GM12872 (cell line): ENCODE measurements at regions not wholly inside any gene's neighbourhood (a gene's known extent, or its start where the extent isn't known, plus 50 kb on each side); places are given as distances from the start of the nearest gene placed in this dataset.

Experiments used
- TF ChIP-seq, protein P1 (sequence below): IDR thresholded peaks from 3 replicates; pipeline ENCODE4 v1.5.1; 2011; ENCODE audit warnings: low read depth, mild to moderate bottlenecking, low read length, moderate library complexity; ENCODE audit not compliant: insufficient read depth

DNA sequence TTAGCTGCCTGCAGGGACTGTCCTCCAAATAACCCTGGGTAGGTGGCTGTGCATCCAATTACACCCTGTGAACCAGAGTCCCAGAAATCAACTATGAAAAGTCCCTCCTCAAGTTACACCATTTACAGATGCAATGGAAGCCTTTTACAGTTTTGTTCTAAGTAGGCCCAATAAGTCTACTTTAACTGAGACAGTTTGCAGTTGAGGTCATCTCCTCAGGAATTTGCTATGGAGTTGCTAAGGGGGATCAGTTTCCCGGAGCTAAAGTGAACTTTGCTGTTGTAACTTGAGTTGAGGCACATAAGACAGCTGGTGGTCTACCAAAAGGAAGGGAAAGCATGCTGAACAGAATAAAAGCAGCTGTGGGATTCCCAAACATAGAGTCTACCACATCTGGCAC lies 121.6 kb upstream of the STK26 start:
- TF ChIP-seq, protein P1, sequence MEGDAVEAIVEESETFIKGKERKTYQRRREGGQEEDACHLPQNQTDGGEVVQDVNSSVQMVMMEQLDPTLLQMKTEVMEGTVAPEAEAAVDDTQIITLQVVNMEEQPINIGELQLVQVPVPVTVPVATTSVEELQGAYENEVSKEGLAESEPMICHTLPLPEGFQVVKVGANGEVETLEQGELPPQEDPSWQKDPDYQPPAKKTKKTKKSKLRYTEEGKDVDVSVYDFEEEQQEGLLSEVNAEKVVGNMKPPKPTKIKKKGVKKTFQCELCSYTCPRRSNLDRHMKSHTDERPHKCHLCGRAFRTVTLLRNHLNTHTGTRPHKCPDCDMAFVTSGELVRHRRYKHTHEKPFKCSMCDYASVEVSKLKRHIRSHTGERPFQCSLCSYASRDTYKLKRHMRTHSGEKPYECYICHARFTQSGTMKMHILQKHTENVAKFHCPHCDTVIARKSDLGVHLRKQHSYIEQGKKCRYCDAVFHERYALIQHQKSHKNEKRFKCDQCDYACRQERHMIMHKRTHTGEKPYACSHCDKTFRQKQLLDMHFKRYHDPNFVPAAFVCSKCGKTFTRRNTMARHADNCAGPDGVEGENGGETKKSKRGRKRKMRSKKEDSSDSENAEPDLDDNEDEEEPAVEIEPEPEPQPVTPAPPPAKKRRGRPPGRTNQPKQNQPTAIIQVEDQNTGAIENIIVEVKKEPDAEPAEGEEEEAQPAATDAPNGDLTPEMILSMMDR: no peak

- TF ChIP-seq, protein P1: no peak
These were observed 115.4 kb upstream of the STK26 start for GRCh38 chrX:131907488-131908314.

- TF ChIP-seq, protein P1: no peak
These were observed 112.5 kb upstream of the STK26 start for GRCh38 chrX:131910586-131910985.

DNA sequence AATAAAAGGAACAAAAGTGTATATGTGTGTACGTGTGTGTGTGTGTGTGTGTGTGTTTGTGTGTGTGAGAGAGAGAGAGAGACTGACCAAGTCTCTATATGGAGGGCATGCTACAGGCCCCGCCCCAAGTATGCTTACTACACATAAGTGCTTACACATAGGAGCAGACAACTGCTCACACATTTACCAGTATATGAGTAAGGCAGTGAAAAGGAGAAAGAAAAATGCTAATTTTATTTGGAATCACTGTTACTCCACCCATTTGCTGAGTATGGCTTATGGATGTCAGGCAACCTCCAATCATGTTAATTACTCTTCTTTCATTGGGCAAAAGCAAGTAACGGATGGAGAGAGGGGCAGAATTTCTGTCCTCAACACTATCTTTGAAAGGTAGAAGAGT lies 107.6 kb upstream of the STK26 start:
- TF ChIP-seq, protein P1: no peak

DNA sequence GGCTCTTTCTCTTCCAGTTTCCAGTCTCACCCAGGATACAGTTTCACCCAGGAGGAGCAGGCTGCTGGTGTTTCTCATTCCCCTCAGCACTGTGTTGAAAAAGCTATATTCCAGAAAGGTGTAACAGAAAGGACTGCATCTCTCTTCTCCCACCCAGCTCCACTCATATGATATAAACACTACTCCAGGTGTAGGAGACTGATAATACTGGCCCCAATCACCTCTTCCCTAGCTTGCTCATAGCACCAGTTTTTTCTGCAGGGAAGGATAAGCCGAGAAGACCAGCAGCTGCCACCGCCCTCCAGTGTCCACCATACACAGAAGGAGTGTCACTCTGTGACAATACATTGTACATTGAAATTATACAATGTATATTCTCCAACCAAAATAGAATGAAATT lies 105.5 kb upstream of the STK26 start:
- TF ChIP-seq, protein P1: no peak

DNA sequence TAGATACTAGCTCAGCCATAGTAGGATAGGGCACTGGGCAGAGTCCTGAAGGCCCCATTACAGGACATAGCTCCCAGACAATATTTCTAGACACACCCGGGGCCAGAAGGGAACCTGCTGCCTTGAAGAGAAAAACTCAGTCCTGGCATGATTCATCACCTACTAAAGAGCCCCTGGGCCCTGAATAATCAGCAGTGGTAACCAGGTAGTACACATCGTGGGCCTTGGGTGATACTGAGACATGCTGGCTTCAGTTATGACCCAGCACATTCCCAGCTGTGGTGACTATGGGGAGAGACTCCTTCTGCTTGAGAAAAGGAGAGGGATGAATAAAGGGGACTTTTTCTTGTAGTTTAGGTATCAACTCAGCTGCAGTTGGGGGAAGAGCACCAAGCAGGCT lies 104.3 kb upstream of the STK26 start:
- TF ChIP-seq, protein P1: no peak

DNA sequence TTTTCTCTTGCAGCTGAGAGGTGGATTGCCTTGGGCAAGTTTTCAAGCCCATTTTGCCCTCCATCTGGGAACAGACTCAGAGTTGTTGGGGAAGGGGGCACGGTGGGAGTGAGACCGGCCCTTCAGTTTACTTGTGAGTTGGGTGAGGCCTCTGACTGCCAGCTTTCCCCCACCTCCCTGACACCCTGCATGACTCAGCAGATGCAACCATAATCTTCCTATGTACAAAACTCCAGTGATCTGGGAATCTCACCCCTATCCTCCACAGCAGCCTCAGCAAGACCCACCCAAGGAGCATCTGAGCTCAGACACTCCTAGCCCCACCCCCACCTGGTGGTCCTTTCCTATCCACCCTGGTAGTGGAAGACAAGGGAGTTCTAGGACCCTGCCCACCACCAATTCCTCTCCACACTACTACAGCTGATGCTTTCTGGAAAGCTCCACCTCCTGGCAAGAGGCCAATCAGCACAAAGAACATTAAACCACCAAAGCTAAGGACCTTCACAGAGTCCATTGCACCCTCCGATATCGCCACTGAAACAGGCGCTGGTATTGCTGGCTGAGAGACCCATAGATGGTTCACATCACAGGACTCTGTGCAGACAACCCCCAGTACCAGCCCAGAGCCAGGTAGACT lies 99.4 kb upstream of the STK26 start:
- TF ChIP-seq, protein P1: no peak
